ENCODE measurements at regions not wholly inside any gene's neighbourhood (a gene's known extent, or its start where the extent isn't known, plus 50 kb on each side); places are given as distances from the start of the nearest gene placed in this dataset.

DNA sequence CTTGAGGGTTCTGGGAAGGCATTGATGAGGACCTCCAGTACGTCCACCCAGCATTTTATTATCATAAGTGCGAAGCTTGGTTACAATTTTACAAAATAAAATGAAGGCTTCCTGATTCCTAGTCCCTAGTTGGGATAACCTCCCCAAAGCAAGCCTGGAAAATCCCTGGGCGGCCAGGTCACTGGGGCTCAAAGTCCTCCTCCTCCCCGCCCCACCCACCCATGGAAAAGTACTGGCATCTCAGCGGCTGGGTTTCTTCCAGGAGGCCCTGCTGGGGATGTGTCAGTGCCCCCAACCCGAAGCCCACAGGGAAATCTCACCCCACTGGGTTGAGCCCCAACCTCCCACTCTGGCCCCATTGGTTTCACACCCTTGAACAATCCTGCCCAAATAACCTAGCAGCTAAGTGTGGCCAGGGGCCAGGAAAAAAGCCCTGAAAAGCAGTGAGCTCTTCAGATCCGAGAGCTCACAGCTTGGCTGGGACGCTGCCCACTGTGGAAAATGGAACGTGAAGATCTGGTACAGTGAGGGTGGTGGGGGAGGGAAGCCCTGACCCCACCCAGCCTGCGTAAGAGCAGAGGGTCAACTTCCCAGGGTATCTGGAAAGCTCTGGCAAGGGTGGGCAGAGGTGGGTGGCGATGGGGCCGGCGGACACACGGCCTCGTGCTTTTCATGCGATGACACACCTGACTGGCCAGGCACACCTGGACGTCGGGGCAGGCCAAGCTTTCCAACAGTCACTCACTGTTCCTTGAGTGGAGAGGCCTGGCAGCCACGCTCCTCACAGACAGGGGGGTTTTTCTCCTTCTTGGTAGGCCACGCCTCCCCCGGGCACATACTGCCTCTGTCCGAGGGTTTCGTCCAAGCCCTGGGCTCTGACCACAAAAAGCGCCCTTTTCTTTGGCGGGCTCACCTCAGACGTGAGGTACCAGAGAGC lies 324.5 kb downstream of the SOX9 start:
- no peaks in the 10 kb centered on the region for H3K9me2 ChIP-seq (ENCODE audit: insufficient read depth)
- H2AFZ ChIP-seq = peak overlapping the region; percentile 52; the same call in 1 of the 2 replicates
- H3K36me3 ChIP-seq (ENCODE audit: insufficient read depth) = no peaks in the 10 kb centered on the region
- H3K4me3 ChIP-seq = no peak overlapping the region
- Mint-ChIP-seq H3K4me3 (no peak overlapping the region), H3K4me1 (no peaks in the 10 kb centered on the region), H3K27me3 (ENCODE audit: insufficient read depth, low read depth, poor library complexity) (peaks cover 4% of the 10 kb centered on the region), H3K36me3 (ENCODE audit: low read depth) (no peaks in the 10 kb centered on the region), H3K27ac (no peak overlapping the region), H3K9me3 (no peaks in the 10 kb centered on the region)
- no peaks in the 10 kb centered on the region for H3K4me1 ChIP-seq (ENCODE audit: insufficient read depth)
- no peaks in the 10 kb centered on the region for H4K20me1 ChIP-seq (replicated peaks; ENCODE audit: insufficient read depth)
- ATAC-seq (no peak), DNase-seq (ENCODE audit: low spot score) (no peak)
- H3K4me2 ChIP-seq = no peak overlapping the region
- no peaks in the 10 kb centered on the region for H3F3A ChIP-seq (replicated peaks; ENCODE audit: low read depth)
- no peaks in the 10 kb centered on the region for H3K79me2 ChIP-seq (replicated peaks; ENCODE audit: insufficient read depth)
- H3K27ac ChIP-seq (ENCODE audit: low read depth) = no peak overlapping the region
- TF ChIP-seq EZH2 (IDR thresholded peaks at IDR 0.05; ENCODE audit: low read depth, unreplicated experiment) (no peak), ZNF114 (CRISPR knock-in tag; IDR thresholded peaks at IDR 0.05) (no peak), ZNF331 (CRISPR knock-in tag; IDR thresholded peaks at IDR 0.05; ENCODE audit: low read depth) (no peak), STAT1 (IDR thresholded peaks at IDR 0.05; ENCODE audit: unreplicated experiment) (no peak), NANOG (IDR thresholded peaks at IDR 0.05; ENCODE audit: borderline replicate concordance) (no peak), ETS1 (IDR thresholded peaks at IDR 0.05) (no peak), CREB1 (CRISPR knock-in tag; IDR thresholded peaks at IDR 0.05; ENCODE audit: low read depth) (no peak), JUNB (IDR thresholded peaks at IDR 0.05; ENCODE audit: unreplicated experiment) (no peak), EZH2phosphoT487 (IDR thresholded peaks at IDR 0.05; ENCODE audit: unreplicated experiment) (no peak), POLR2AphosphoS5 (IDR thresholded peaks at IDR 0.05; ENCODE audit: low read depth) (no peak)
- TF ChIP-seq, protein P1, sequence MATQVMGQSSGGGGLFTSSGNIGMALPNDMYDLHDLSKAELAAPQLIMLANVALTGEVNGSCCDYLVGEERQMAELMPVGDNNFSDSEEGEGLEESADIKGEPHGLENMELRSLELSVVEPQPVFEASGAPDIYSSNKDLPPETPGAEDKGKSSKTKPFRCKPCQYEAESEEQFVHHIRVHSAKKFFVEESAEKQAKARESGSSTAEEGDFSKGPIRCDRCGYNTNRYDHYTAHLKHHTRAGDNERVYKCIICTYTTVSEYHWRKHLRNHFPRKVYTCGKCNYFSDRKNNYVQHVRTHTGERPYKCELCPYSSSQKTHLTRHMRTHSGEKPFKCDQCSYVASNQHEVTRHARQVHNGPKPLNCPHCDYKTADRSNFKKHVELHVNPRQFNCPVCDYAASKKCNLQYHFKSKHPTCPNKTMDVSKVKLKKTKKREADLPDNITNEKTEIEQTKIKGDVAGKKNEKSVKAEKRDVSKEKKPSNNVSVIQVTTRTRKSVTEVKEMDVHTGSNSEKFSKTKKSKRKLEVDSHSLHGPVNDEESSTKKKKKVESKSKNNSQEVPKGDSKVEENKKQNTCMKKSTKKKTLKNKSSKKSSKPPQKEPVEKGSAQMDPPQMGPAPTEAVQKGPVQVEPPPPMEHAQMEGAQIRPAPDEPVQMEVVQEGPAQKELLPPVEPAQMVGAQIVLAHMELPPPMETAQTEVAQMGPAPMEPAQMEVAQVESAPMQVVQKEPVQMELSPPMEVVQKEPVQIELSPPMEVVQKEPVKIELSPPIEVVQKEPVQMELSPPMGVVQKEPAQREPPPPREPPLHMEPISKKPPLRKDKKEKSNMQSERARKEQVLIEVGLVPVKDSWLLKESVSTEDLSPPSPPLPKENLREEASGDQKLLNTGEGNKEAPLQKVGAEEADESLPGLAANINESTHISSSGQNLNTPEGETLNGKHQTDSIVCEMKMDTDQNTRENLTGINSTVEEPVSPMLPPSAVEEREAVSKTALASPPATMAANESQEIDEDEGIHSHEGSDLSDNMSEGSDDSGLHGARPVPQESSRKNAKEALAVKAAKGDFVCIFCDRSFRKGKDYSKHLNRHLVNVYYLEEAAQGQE (IDR thresholded peaks at IDR 0.05; ENCODE audit: unreplicated experiment) = no peak
- TF ChIP-seq, protein P2, sequence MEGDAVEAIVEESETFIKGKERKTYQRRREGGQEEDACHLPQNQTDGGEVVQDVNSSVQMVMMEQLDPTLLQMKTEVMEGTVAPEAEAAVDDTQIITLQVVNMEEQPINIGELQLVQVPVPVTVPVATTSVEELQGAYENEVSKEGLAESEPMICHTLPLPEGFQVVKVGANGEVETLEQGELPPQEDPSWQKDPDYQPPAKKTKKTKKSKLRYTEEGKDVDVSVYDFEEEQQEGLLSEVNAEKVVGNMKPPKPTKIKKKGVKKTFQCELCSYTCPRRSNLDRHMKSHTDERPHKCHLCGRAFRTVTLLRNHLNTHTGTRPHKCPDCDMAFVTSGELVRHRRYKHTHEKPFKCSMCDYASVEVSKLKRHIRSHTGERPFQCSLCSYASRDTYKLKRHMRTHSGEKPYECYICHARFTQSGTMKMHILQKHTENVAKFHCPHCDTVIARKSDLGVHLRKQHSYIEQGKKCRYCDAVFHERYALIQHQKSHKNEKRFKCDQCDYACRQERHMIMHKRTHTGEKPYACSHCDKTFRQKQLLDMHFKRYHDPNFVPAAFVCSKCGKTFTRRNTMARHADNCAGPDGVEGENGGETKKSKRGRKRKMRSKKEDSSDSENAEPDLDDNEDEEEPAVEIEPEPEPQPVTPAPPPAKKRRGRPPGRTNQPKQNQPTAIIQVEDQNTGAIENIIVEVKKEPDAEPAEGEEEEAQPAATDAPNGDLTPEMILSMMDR (conservative IDR thresholded peaks at IDR 0.05; ENCODE audit: low read depth in 2 of 2) = no peak
- TF ChIP-seq, protein P3, sequence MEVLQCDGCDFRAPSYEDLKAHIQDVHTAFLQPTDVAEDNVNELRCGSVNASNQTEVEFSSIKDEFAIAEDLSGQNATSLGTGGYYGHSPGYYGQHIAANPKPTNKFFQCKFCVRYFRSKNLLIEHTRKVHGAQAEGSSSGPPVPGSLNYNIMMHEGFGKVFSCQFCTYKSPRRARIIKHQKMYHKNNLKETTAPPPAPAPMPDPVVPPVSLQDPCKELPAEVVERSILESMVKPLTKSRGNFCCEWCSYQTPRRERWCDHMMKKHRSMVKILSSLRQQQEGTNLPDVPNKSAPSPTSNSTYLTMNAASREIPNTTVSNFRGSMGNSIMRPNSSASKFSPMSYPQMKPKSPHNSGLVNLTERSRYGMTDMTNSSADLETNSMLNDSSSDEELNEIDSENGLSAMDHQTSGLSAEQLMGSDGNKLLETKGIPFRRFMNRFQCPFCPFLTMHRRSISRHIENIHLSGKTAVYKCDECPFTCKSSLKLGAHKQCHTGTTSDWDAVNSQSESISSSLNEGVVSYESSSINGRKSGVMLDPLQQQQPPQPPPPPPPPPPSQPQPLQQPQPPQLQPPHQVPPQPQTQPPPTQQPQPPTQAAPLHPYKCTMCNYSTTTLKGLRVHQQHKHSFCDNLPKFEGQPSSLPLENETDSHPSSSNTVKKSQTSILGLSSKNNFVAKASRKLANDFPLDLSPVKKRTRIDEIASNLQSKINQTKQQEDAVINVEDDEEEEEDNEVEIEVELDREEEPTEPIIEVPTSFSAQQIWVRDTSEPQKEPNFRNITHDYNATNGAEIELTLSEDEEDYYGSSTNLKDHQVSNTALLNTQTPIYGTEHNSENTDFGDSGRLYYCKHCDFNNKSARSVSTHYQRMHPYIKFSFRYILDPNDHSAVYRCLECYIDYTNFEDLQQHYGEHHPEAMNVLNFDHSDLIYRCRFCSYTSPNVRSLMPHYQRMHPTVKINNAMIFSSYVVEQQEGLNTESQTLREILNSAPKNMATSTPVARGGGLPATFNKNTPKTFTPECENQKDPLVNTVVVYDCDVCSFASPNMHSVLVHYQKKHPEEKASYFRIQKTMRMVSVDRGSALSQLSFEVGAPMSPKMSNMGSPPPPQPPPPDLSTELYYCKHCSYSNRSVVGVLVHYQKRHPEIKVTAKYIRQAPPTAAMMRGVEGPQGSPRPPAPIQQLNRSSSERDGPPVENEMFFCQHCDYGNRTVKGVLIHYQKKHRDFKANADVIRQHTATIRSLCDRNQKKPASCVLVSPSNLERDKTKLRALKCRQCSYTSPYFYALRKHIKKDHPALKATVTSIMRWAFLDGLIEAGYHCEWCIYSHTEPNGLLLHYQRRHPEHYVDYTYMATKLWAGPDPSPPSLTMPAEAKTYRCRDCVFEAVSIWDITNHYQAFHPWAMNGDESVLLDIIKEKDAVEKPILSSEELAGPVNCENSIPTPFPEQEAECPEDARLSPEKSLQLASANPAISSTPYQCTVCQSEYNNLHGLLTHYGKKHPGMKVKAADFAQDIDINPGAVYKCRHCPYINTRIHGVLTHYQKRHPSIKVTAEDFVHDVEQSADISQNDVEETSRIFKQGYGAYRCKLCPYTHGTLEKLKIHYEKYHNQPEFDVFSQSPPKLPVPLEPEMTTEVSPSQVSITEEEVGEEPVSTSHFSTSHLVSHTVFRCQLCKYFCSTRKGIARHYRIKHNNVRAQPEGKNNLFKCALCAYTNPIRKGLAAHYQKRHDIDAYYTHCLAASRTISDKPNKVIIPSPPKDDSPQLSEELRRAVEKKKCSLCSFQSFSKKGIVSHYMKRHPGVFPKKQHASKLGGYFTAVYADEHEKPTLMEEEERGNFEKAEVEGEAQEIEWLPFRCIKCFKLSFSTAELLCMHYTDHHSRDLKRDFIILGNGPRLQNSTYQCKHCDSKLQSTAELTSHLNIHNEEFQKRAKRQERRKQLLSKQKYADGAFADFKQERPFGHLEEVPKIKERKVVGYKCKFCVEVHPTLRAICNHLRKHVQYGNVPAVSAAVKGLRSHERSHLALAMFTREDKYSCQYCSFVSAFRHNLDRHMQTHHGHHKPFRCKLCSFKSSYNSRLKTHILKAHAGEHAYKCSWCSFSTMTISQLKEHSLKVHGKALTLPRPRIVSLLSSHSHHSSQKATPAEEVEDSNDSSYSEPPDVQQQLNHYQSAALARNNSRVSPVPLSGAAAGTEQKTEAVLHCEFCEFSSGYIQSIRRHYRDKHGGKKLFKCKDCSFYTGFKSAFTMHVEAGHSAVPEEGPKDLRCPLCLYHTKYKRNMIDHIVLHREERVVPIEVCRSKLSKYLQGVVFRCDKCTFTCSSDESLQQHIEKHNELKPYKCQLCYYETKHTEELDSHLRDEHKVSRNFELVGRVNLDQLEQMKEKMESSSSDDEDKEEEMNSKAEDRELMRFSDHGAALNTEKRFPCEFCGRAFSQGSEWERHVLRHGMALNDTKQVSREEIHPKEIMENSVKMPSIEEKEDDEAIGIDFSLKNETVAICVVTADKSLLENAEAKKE (CRISPR knock-in tag; IDR thresholded peaks at IDR 0.05) = no peak
- H3K27me3 ChIP-seq (ENCODE audit: insufficient read depth) = no peaks in the 10 kb centered on the region

Measured in GM23338 (cell line).